C4-2B (cell line): ENCODE measurements at regions not wholly inside any gene's neighbourhood (a gene's known extent, or its start where the extent isn't known, plus 50 kb on each side); places are given as distances from the start of the nearest gene placed in this dataset.

Experiments
- H3K27ac ChIP-seq: fragments of 450-650 bp; 2 replicates; pipeline ENCODE4 v1.5.1; 2017
- ZFX ChIP-seq: fragments of 450-650 bp; IDR thresholded peaks from 2 replicates; pipeline ENCODE4 v1.6.1; 2017
- TF ChIP-seq, protein P1 (sequence below): fragments of 450-650 bp; conservative IDR thresholded peaks from 2 replicates; pipeline ENCODE4 v1.5.1; 2017; ENCODE audit warnings: mild to moderate bottlenecking

DNA sequence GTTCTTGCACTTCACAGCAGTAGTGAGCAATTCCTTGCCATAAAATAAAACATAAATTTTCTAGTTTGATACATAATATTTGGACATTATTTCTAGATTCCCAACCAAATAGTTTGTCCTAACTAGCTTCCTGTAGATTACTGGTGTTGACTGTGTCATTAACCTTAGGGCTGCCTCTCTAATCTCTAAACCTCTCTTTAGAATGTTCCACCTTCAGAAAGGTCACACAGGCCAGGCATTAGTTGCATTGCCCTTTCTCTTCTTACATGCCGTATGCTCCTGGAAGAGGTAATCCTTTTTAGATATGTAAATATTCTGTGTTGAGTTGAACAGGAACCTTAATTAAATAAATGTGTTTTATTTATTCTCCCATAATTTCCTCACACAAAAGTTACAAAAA lies 904.9 kb upstream of the CNTN5 start:
- TF ChIP-seq, protein P1, sequence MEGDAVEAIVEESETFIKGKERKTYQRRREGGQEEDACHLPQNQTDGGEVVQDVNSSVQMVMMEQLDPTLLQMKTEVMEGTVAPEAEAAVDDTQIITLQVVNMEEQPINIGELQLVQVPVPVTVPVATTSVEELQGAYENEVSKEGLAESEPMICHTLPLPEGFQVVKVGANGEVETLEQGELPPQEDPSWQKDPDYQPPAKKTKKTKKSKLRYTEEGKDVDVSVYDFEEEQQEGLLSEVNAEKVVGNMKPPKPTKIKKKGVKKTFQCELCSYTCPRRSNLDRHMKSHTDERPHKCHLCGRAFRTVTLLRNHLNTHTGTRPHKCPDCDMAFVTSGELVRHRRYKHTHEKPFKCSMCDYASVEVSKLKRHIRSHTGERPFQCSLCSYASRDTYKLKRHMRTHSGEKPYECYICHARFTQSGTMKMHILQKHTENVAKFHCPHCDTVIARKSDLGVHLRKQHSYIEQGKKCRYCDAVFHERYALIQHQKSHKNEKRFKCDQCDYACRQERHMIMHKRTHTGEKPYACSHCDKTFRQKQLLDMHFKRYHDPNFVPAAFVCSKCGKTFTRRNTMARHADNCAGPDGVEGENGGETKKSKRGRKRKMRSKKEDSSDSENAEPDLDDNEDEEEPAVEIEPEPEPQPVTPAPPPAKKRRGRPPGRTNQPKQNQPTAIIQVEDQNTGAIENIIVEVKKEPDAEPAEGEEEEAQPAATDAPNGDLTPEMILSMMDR = no peak
- no peak for TF ChIP-seq ZFX
- H3K27ac ChIP-seq = no peak overlapping the region

DNA sequence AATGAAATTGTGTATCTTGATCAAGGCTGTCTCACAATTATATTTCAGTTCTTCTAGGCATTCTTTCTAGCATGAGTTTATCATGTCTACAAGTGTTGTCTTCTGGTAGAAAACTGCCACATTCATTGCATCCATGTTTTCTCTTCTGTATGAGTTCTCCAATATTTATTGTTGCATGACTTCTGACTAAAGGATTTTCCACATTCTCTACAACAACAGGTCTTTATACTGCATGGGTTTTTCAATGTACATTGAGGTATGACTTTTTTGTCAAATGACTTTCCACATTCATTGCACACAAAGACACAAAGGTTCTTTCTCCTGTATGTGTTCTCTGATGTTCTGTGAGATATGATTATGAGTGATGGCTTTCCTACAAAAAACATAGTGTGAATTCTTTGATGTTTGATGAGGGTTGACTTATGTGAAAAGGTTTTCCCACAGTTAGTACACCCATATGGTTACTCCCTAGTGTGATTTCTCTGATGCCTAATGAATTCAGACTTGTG lies 890.6 kb upstream of the CNTN5 start:
- H3K27ac ChIP-seq = no peak overlapping the region
- TF ChIP-seq, protein P1 = no peak
- TF ChIP-seq ZFX = no peak

DNA sequence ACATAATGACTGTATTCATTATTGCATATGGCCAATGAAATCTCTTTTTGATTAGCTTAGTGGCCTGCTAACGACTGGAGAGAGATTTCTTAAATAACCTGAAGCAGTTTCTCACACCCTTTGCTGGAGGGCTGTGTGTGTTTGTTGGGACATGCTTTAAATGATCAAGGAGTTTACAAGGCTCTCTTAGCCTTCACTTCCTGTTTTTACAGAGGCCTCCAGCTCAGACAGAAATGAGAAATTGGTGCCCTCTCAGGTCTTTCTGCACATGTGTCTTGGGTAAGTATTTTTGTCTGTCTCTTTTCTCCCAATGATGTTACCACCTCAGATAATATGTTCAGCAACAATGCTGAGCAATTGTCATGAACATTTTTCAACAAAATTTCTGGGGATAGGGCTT lies 884.4 kb upstream of the CNTN5 start:
- TF ChIP-seq, protein P1 = no peak
- TF ChIP-seq ZFX = no peak
- H3K27ac ChIP-seq = no peak overlapping the region

DNA sequence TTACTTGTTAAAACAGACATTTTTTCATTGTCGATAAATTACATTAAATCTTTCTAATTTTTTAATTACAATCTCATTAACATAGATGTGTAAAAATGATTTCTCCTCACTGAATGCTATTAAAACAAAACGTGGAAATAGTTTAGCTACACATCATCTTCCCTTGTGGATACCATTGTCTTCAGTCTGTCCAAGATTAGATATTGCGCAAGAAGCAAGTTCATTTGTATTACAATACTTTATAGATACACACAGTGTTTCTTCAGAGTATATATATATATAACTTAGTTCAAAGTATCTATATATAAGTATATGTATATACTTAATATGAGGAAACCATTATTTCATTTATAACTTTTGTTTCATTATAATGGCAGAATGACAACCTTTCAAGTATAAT lies 883.3 kb upstream of the CNTN5 start:
- TF ChIP-seq, protein P1 = no peak
- TF ChIP-seq ZFX = no peak
- no peak overlapping the region for H3K27ac ChIP-seq

DNA sequence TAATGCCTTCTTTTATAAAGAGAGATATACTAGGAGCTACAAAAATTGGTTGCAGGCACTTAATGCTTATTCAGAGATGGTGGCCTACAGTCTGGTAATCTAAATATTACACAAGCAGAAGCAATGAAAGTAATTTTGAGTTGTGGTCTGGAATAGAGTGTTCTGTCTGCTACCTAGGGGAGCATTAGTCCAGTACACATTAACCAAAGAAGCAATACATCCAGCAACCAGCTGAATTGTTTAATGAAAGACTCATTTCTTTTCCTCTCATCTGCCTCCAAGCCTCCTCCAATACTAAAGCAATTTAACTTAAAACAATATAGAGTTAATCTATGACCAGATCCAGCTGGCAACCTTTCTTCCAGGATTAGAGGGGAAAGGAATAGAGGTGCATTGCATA lies 877.1 kb upstream of the CNTN5 start:
- no peak for TF ChIP-seq ZFX
- TF ChIP-seq, protein P1 = no peak
- H3K27ac ChIP-seq = no peak overlapping the region

DNA sequence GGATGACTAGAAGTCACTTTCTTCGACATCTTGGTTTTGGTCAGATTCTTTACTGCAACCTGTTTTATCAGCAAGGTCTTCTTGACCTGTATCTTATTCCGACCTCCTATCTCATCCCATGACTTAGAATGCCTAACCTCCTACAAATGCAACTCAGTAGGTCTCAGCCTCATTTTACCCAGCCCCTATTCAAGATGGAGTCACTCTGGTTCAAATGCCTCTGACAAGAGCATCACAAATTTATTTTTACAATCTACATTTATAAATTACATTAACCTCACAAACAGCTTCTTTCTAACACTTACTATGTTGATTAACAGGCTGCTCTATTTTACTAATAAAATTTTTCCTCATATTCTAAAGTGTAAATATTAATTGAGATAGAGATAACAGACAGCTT lies 867.0 kb upstream of the CNTN5 start:
- TF ChIP-seq, protein P1 = no peak
- no peak for TF ChIP-seq ZFX
- H3K27ac ChIP-seq = no peak overlapping the region

DNA sequence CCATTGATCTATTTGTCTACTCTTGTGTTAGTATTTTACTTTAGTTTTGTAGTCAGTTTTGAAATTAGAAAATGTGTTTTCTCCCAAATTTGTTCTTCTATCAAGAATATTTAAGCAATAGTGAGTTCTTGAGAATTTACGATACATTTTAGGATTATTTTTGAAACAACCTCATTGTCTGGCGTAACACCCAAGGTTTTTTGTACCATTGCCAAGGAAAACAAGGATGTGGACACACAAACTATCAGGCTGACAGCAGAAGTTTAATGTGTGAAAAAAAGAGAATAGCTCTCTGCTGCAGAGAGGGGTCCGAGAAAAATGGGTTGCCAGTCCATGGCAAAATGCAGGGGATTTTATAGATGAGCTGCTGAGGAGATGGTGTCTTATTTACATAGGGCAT lies 865.1 kb upstream of the CNTN5 start:
- TF ChIP-seq, protein P1 = no peak
- TF ChIP-seq ZFX = no peak

More for the DNA sequence above, 865.1 kb upstream of the CNTN5 start:
- H3K27ac ChIP-seq = peak overlapping the region; percentile 3; the same call in 1 of the 2 replicates
